ENCODE measurements at regions not wholly inside any gene's neighbourhood (a gene's known extent, or its start where the extent isn't known, plus 50 kb on each side); places are given as distances from the start of the nearest gene placed in this dataset.
"Not testable (repeated sequence)": the region's sequence is repeated elsewhere in the genome, so short reads cannot be mapped to it uniquely, and the experiment has no call there.

DNA sequence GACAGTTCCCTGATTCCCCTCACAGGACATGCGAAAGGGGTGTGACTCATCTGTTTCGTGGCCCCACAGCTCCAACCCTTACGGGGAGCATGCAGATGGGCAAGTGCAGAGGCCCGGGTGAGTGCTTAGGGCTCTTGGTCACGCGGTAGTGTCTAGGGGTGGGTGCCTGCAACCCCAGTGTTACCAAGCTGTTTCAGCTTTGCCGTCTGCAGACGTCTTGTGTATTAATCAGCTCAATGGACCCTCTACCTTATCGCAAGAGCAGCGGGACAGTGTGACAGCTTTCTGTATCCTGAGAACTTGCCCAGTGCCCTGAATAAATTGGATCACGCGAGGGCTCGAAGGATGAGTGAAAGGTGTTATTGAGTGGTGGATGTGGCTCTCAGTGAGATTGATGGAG, 816.4 kb upstream of the ANO3 start:
- DNase-seq (ENCODE audit: low read depth) = no peak

DNA sequence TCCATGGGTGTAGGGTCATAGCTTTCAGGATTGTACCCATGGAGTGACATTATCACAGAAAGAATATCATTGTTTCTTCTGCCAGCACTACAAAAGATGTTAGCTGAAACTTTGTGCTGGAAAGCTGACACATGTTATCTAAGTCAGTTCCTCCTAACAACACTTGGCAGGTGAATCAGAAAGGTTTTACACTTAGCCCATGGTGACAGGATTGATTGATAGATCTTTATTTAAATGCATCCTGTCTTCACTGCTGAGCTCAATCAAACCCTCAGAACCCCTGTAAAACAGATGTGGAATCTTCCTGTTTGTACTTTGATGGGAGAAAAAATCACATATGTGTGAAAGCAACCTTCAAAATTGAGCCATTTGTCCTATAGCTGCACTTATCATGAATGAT, 811.5 kb upstream of the ANO3 start:
- DNase-seq (ENCODE audit: low read depth) = no peak

DNA sequence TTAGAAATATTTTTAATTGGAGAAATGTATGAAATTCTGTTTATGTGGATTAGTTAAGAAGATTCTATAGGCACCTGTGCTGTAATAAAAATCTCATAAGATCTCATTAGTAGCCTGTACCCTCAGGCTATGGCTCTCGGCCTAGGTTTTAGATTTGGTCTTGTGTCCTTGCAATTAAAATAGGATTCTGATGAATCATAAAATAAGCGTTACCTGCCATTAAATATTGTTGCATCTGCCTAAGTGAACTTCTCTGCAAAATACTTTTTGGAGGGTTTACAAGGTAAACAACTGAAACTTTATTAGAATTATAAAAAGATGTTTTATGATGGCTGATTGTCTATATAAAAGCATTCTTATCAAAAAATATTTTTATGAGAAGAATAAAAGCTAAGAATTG, 804.1 kb upstream of the ANO3 start:
- no peak for DNase-seq (ENCODE audit: low read depth)

DNA sequence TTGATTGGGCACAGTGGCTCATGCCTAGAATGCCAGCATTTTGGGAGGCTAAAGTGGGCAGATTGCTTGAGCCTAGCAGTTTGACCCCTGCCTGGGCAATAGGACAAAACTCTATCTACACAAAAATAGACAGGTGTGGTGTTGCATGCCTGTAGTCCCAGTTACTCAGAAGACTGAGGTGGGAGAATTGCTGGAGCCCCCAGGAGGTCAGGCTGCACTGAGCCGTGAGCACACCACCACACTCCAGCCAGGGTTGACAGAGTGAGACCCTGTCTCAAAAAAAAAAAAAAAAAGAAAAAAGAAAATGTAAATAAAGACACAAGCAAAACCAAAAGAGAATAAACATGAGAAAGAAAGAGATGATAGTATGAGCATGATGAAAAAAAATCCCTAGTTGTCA, 802.4 kb upstream of the ANO3 start:
- DNase-seq (ENCODE audit: low read depth) = no peak

DNA sequence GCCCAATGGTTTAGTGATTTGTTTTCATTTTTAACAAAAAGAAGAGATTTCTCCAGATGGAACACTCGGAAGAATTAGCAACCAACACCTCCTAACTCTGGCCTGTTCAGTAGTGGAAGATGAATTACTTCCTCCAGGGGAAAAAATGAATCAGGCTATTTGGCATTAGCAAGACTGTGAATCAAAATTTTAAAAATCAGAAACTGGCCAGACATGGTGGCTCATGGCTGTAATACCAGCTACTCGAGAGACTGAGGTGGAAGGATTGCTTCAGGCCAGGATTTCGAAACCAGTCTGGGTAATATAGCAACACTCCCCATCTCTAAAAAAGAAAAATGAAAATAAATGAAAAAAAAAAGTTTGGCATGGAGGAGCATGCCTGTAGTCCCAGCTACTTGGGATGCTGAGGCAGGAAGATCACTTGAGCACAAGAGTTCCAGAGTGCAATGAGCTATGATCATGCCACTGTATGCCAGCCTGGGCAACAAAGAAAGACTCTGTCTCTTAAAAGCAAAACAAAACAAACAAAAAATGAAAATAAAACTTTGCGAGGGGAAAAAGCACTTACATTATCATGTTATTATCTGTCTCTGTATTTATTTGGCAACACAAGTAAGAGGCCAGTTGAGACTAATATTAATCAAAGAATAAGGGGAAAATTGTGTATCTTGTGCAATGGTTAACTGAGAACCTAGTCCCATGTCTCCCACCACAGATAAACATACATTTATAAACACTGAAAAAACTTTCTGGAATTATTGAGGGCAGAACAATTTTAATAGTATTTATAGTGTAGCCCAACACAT, 796.3 kb upstream of the ANO3 start:
- no peak for DNase-seq (ENCODE audit: low read depth)

DNA sequence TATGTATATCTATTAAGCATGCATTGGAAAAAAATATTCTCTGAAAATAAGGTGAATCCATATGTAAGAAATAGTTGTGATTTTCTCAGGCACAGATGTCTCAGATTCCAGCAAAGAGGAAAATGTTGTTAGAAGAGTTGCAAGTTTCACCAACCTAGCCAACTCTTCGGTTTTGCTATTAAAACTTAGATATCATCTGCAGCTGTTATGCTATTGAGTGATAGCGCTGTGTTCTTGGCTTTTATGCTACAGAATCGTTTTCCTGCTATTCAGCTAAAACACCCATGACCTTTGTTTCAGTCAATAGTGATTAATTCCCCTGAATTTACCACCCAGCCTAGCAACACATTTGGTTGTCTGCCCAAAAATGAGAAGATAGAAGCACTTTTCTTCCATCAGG, 795.6 kb upstream of the ANO3 start:
- peak; percentile 50 for DNase-seq (ENCODE audit: low read depth)

DNA sequence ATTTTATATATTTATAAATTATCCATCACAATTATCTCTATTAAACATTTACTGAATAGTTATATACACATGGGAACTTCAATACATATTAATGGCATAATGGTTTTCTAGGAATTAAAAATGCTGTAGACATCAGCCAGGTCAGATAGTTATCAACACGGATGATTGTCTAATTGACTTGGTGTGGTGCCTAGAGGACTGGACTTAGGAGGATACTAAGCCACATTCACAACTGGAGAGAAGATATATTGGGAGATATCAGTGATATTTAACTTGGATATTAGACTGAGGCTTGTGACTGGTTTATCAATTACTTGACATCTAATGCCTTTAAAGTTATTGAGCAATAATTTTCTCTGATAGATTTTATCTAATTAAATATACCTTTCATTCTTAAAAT, 794.5 kb upstream of the ANO3 start:
- no peak for DNase-seq (ENCODE audit: low read depth)

DNA sequence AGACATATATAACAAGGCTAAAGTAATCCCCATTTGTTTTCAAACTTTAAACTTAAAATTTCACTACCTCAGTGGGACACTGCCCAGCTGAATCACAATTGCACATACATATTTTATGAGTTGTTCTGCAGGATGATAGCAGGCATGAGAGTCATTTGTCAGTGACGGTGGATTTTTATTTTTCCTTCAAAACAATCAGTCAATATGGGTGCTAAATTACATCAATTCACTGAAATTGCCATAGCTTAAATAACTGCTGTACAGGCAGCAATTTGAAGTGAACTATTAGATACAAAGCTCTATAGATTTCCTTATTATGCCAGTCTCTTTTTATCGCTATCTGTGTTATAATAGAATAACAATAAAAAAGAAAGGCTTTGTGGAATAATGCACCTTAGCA, 784.6 kb upstream of the ANO3 start:
- DNase-seq (ENCODE audit: low read depth) = no peak

DNA sequence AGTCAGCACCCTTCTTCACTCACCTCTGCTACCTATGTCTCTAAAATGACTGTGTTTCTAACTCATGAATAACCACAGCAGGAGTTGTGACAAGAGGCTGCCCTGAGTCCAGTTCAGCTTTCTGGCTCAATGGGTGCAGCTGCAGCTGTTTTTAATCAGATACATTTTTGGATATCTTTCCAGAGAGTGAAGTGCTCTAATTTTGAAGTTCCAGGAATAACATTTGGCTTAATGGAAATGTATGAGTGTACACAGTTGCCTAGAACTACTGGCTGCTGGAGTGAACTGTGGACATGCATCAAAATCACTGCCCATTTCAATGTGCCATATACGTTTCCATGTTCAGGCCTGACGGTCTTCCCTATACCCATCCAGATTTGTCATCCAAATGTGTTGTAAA, 769.5 kb upstream of the ANO3 start:
- peak; percentile 67 for DNase-seq (ENCODE audit: low read depth)

DNA sequence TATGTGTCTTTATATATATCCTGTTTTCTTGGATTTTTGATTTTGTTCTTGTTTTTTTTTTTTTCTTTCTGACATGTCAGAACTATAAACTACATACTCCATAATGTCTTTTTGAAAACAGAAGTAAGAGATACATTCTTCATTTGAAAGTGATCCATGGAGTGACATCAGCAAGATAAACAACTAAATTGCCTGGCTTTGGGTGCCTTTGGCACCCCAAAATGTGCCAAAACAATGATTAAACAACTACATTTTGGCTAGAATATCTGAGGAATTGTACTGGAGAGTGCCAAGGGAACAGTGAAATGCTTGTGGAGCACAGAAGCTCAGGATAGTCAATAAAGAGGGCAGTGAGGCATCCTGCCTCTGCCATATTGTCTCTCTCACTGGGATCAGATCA, 766.1 kb upstream of the ANO3 start:
- no peak for DNase-seq (ENCODE audit: low read depth)

DNA sequence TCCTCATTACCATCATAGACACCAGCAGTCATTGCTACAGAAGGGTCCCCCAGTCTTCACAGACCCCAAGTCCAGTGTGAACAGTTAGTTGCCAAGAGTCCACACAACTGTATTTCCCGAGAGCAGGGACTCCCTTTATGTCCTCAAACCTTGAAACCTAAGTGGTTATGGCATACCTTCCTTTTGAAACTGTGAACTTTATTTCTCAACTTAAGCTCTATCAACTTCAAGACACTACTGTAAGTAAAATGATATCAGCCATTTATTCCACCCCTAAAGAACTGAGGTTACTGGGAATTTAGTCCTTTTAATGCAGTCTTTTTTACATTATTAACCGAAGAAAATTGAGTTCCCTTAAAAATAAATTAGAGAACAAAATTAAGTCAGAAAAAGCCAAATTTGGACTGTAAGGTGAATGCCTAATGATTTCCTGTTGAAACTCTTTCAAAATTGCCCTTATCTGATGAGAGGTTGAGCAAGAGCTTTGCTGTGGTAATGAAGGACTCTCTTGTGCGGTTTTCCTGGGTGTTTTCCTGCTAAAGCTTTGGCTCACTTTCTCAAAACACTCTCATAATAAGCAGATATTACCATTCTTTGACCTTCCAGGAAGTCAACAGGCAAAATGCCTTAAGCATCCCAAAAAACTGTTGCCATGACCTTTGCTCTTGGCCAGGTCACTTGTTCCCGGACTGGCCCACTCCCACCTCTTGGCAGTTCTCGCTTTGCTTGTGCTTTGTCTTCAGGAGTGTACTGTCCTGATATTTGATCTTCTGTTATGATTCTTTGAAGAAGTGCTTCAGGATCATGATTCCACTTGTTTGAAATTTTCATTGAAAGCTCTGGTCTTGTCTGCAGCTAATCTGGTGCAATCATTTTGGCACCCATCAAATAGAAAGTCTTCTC, 765.4 kb upstream of the ANO3 start:
- no peak for DNase-seq (ENCODE audit: low read depth)

DNA sequence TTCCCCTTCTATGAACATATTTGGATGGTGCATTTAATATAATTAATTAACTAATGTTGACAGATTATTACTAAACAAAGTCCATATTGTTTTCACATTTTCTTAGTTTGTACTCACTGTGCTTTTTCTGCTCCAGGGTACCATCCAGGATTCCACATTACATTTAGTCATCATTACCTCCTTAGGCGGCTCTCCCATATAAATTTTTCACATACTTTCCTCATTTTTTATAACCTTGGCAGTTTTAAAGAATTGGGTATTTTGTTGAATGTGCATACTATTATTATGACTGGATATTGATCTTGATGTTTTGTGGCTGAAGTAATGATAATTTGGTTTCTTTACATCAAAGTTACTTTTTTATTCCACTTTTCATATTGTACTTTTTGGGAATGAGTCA, 755.6 kb upstream of the ANO3 start:
- no peak for DNase-seq (ENCODE audit: low read depth)

DNA sequence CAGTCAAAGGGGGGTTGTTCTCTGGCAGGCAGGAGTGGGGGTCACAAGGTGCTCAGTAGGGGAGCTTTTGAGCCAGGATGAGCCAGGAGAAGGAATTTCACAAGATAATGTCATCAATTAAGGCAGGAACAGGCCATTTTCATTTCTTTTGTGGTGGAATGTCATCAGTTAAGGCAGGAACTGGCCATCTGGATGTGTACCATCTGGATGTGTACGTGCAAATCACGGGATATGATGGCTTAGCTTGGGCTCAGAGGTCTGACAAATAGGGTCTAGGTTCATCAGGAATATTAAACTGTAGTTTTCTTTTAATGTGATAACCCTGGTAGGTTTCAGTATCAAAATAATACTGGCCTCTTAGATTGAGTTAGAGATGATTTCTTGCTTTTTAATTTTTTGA, 752.4 kb upstream of the ANO3 start:
- DNase-seq (ENCODE audit: low read depth) = not testable (repeated sequence)

DNA sequence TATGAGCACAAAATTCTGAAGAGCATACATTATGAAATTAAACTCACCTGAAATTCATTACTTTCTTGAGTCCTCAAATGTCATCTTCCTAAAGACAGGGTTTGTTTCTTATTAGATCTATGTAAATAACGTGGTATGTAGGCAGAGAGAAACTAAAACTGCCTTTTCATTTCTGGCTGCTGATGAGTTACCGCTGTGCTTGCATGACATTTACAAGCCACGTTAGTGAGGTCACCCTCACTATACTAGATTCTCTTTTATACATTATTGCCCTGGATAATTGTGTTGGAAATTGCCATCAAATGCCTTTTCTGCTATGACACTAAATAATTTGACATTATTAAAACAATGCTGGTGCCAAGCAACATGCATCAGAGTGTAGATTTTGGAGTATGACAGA, 748.3 kb upstream of the ANO3 start:
- DNase-seq (ENCODE audit: low read depth) = no peak

DNA sequence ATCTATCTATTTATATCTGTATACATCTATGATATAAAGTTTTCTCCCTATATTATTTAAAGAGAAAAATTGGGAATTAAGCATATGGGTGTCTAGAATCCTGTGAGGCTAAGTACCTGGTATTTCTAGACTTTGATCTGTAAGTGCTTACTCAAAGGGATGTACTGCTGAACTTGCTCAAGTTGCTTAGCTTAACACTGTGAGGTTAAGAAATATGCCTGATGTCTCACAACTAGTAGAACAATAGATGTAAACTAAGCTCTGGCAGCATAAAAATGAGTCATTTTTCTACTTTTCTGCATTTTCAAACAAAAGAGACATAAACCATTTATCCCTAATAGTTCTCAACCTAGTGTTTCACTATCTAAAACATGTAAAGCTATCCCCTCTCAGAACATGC, 744.4 kb upstream of the ANO3 start:
- no peak for DNase-seq (ENCODE audit: low read depth)

DNA sequence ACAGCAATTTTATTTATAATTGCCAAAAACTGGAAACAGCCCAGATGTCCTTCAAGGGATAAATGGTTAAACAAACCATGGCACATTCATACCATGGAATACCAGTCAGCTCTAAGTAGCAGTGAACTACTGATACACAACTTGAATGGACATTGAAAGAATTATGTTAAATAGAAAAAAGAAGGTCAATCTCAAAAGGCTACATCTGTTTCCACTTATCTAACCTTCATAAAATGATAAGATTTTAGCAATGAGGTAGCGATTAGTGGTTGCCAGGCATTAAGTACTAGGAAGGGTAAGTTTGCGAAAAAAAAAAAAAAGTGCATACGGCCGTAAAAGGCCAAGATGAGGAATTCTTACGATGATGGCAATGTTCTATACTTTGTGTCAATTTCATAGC, 738.7 kb upstream of the ANO3 start:
- DNase-seq (ENCODE audit: low read depth) = no peak

DNA sequence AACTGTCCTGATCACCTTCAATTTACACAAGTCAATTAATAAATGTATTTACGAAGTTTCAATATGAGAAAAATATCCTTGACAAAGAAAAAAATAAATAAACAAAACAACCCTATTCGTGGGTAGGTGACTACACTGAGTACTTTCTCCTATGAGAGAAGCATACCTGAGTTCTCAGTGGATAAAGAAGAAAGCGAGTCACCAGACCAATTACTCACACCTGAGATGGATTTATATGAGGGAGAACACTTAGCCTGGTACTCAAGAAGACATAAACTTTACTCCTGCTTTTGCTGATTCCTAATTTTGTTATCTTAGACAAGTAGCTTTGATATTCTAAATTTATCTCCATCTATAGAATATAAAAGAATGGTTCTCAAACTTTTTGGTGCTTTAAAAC, 735.2 kb upstream of the ANO3 start:
- no peak for DNase-seq (ENCODE audit: low read depth)

DNA sequence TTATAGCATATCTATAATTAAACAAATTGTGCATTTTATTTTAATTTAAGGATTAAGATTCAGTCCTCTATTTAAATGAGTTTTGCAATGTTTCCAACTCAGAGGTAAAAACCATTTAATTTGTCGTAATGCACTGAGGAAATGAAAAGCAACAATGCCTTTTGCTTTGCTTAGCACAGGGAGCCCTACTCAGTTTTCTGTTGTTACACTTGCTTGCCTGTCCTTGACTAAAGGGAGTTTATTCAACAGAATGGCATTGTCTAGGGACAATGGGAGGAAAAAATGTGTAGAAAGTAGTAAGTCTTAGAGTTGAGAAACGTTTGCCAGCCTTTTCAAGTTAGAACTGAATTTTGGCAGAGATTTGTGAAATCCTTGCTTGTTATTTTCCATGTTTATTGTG, 734.2 kb upstream of the ANO3 start:
- DNase-seq (ENCODE audit: low read depth) = no peak

DNA sequence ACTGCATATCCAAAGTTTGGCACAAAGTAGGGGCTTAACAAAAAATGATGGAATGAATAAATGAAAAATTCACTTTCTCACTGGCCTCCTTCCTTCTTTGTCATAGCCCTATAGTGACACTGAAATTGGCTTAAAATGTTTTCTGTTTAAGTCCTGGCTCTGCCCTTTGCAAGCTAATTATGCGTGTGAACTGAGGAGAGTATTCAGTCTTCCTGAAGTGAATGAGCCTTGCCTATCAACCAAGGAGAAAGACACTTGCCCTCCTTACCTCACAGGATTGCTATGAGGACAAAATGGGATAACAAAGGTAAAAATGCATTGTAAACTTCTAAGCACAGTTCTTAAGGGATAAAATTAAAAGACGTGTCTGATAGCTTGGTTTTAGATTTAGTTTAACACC, 729.8 kb upstream of the ANO3 start:
- no peak for DNase-seq (ENCODE audit: low read depth)

DNA sequence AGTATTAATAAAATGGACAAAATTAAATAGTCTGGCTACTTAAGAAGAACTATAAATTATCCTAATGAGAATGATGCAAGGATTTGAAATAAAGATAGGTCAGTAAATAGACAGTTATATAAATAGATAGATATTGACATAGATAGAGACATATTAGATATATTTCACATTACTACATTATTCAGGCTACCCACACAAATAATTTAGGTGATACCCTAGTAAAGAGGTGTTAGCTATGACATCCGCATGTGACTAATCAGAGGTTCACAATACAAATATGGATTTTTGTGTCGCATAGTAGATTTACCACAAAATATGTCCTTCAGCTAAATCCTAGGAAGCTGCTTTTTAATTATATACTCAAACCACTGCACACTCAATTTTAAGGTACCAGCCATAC, 729.0 kb upstream of the ANO3 start:
- DNase-seq (ENCODE audit: low read depth) = no peak

DNA sequence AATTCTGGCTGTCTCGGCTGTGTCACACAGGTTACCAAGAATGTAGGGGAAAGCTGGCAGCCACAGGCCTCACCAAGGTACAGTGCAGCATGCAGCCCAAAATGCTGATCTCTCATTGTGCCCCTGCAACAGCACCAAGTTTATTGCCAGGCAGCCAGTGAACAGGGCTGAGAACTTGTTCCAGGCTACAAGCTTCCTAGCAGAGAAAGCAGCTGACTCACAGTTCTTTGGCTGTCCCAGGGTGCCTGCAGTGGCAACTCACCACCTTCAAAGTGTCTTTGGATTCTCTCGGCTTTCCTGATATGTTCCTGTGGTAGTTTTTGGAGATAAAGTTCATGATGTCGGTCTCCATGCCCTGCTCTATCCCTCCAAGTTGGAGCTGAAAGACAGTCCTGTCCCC, 719.1 kb upstream of the ANO3 start:
- no peak for DNase-seq (ENCODE audit: low read depth)

DNA sequence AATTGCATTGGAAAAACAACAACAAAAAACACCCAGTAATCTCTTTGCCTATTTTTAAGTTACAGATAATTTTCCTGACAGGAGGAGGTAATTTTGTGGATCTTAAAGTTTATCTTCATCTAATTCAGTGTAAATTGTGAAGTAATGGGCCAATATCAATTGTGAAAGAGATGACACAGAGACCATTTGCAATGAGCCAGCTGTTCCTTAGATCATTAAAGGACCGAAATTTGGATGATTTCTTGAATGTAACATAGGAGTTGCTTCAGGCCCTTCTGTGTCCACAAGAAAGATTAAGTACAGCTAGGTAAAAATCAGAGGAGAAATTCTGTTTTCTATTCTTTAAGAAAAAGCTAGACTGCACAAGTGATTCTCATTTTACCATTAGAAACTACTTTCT, 718.5 kb upstream of the ANO3 start:
- DNase-seq (ENCODE audit: low read depth) = no peak

DNA sequence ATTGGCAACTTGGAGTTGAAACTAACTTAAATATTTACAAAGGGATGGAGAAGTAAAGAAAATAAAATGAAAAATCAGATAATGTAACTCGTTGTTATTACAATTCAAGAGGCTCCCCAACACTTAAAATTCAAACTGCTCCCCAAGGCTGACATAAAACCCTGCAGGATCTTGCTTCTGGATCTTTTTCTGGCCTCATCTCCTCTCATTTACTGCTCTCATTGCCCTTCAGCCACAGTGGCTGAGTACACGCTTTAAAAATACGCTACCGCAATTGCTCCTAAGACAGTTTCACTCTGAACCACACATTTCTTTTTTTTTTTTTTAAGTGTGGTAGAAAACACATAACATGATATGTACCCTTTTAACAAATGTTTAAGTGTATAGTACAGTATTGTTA, 718.1 kb upstream of the ANO3 start:
- DNase-seq (ENCODE audit: low read depth) = no peak
